H9 (cell line): ENCODE measurements at regions not wholly inside any gene's neighbourhood (a gene's known extent, or its start where the extent isn't known, plus 50 kb on each side); places are given as distances from the start of the nearest gene placed in this dataset.

Source experiments
- DNase-seq: peaks from one replicate; pipeline ENCODE4 v3.0.0-alpha.2; 2017
- H2AFZ ChIP-seq: one replicate; pipeline ENCODE4 v1.6.1; 2013; ENCODE audit warnings: mild to moderate bottlenecking, low read length, control low read depth, moderate library complexity
- H2AK5ac ChIP-seq: 2 replicates; pipeline ENCODE4 v1.6.1; 2013; ENCODE audit warnings: low read length, control low read depth, mixed read lengths; ENCODE audit not compliant: insufficient read length
- H2BK120ac ChIP-seq: one replicate; pipeline ENCODE4 v1.6.1; 2013; ENCODE audit warnings: low read depth, mild to moderate bottlenecking, low read length, control low read depth, inconsistent platforms; ENCODE audit not compliant: poor library complexity, severe bottlenecking
- H2BK12ac ChIP-seq: 2 replicates; pipeline ENCODE4 v1.6.1; 2013; ENCODE audit warnings: low read length, control low read depth, mixed read lengths, low read depth; ENCODE audit not compliant: insufficient read length
- H2BK15ac ChIP-seq: 2 replicates; pipeline ENCODE4 v1.6.1; 2013; ENCODE audit warnings: low read depth, low read length, control low read depth
- H2BK20ac ChIP-seq: one replicate; pipeline ENCODE4 v1.6.1; 2013; ENCODE audit warnings: low read depth, mild to moderate bottlenecking, low read length, control low read depth, inconsistent platforms; ENCODE audit not compliant: poor library complexity, severe bottlenecking
- H2BK5ac ChIP-seq: 2 replicates; pipeline ENCODE4 v1.6.1; 2013; ENCODE audit warnings: low read length, control low read depth, mixed read lengths; ENCODE audit not compliant: insufficient read length
- H3K14ac ChIP-seq: 2 replicates; pipeline ENCODE4 v1.6.1; 2013; ENCODE audit warnings: low read length, control low read depth; ENCODE audit not compliant: insufficient read depth
- H3K18ac ChIP-seq: 2 replicates; pipeline ENCODE4 v1.6.1; 2013; ENCODE audit warnings: low read depth, mild to moderate bottlenecking, mixed read lengths, low read length, control low read depth; ENCODE audit not compliant: insufficient read length
- H3K23ac ChIP-seq: 2 replicates; pipeline ENCODE4 v1.6.1; 2013; ENCODE audit warnings: low read length, control low read depth, mixed read lengths, low read depth; ENCODE audit not compliant: insufficient read length
- H3K23me2 ChIP-seq: 2 replicates; pipeline ENCODE4 v1.6.1; 2013; ENCODE audit warnings: low read depth, mild to moderate bottlenecking, mixed read lengths, low read length, control low read depth; ENCODE audit not compliant: insufficient read length, poor library complexity, severe bottlenecking
- H3K27ac ChIP-seq: 2 replicates; pipeline ENCODE4 v1.5.1; 2013; ENCODE audit warnings: low read length, control low read depth, mixed read lengths, low read depth; ENCODE audit not compliant: insufficient read length
- H3K27me3 ChIP-seq: 2 replicates; pipeline ENCODE4 v1.6.1; 2013; ENCODE audit warnings: low read length, control low read depth, inconsistent platforms; ENCODE audit not compliant: insufficient read depth
- H3K4ac ChIP-seq: 2 replicates; pipeline ENCODE4 v1.6.1; 2013; ENCODE audit warnings: low read depth, mild to moderate bottlenecking, control low read depth, inconsistent platforms, low read length, moderate library complexity
- H3K4me1 ChIP-seq: 2 replicates; pipeline ENCODE4 v1.6.1; 2013; ENCODE audit warnings: low read length, control low read depth, inconsistent platforms; ENCODE audit not compliant: insufficient read depth
- H3K4me2 ChIP-seq: 2 replicates; pipeline ENCODE4 v1.6.1; 2013; ENCODE audit warnings: low read length, control low read depth, mixed read lengths; ENCODE audit not compliant: insufficient read length, insufficient read depth
- H3K56ac ChIP-seq: 2 replicates; pipeline ENCODE4 v1.6.1; 2013; ENCODE audit warnings: low read depth, mild to moderate bottlenecking, mixed read lengths, low read length, control low read depth; ENCODE audit not compliant: insufficient read length
- H3K79me1 ChIP-seq: 2 replicates; pipeline ENCODE4 v1.6.1; 2013; ENCODE audit warnings: low read depth, mild to moderate bottlenecking, moderate library complexity, low read length, control low read depth, inconsistent platforms; ENCODE audit not compliant: insufficient read depth, poor library complexity, severe bottlenecking
- H3K79me2 ChIP-seq: 2 replicates; pipeline ENCODE4 v1.6.1; 2013; ENCODE audit warnings: low read length, control low read depth, inconsistent platforms; ENCODE audit not compliant: insufficient read depth
- H3K9ac ChIP-seq: 2 replicates; pipeline ENCODE4 v1.6.1; 2013; ENCODE audit warnings: low read length, control low read depth, mixed read lengths; ENCODE audit not compliant: insufficient read length; ENCODE audit errors: extremely low read depth
- H3K9me3 ChIP-seq: one replicate; pipeline ENCODE4 v1.6.1; 2013; ENCODE audit warnings: low read depth, low read length, inconsistent platforms; ENCODE audit not compliant: control insufficient read depth
- H3T11ph ChIP-seq: one replicate; pipeline ENCODE4 v1.6.1; 2013; ENCODE audit warnings: mild to moderate bottlenecking, low read length, control low read depth, inconsistent platforms
- H4K20me1 ChIP-seq: one replicate; pipeline ENCODE4 v1.6.1; 2013; ENCODE audit not compliant: control insufficient read depth, insufficient read length, insufficient read depth
- H4K5ac ChIP-seq: 2 replicates; pipeline ENCODE4 v1.6.1; 2013; ENCODE audit warnings: low read depth, mild to moderate bottlenecking, mixed read lengths, low read length, control low read depth; ENCODE audit not compliant: insufficient read length
- H4K8ac ChIP-seq: replicated peaks from 2 replicates; pipeline ENCODE4 v1.6.1; 2013; ENCODE audit warnings: low read length, control low read depth, mixed read lengths, low read depth; ENCODE audit not compliant: insufficient read length
- H4K91ac ChIP-seq: 2 replicates; pipeline ENCODE4 v1.6.1; 2013; ENCODE audit warnings: low read depth, mild to moderate bottlenecking, moderate library complexity, mixed read lengths, low read length, control low read depth; ENCODE audit not compliant: insufficient read length
- H3K27ac Mint-ChIP-seq, 3 experiments: 2 replicates in 2 of 3; 3 replicates in 1 of 3; pipeline ENCODE4 v1.8.0; 2020 to 2021; ENCODE audit warnings: mixed read lengths in 3 of 3, mild to moderate bottlenecking in 1 of 3, moderate library complexity in 1 of 3
- H3K27me3 Mint-ChIP-seq: 2 replicates; pipeline ENCODE4 v1.8.0; 2021; ENCODE audit warnings: low read depth, mild to moderate bottlenecking, moderate library complexity, mixed read lengths
- H3K36me3 Mint-ChIP-seq, 3 experiments: 2 replicates in 2 of 3; 3 replicates in 1 of 3; pipeline ENCODE4 v1.8.0; 2020 to 2021; ENCODE audit warnings: low read depth in 3 of 3, mixed read lengths in 3 of 3; ENCODE audit not compliant: insufficient read depth in 1 of 3
- H3K4me1 Mint-ChIP-seq, 2 experiments: 2 replicates each; pipeline ENCODE4 v1.8.0; 2020; ENCODE audit warnings: mixed read lengths in 2 of 2
- H3K4me3 Mint-ChIP-seq, 2 experiments: 2 replicates in 1 of 2; 3 replicates in 1 of 2; pipeline ENCODE4 v1.8.0; 2020 to 2021; ENCODE audit warnings: mild to moderate bottlenecking in 2 of 2, mixed read lengths in 2 of 2, moderate library complexity in 1 of 2
- H3K9me3 Mint-ChIP-seq, 2 experiments: 2 replicates in 1 of 2; 3 replicates in 1 of 2; pipeline ENCODE4 v1.8.0; 2020; ENCODE audit warnings: mild to moderate bottlenecking in 2 of 2, mixed read lengths in 2 of 2, moderate library complexity in 1 of 2
- WGBS: extraction: QIAGEN DNeasy Blood & Tissue Kit; methylation state at CpG from one replicate; pipeline ENCODE4 v1.1.7; 2013; ENCODE audit warnings: missing lambda C conversion rate, low lambda C conversion rate, mixed read lengths; ENCODE audit not compliant: insufficient read length; ENCODE audit errors: extremely low coverage; 5-methylcytosine and 5-hydroxymethylcytosine counted together
- TF ChIP-seq, protein P1 (sequence below): fragments of 200-600 bp; sonication (generic); conservative IDR thresholded peaks from 3 replicates; pipeline ENCODE4 v1.8.0; 2021; ENCODE audit warnings: antibody characterized with exemption, mild to moderate bottlenecking

DNA sequence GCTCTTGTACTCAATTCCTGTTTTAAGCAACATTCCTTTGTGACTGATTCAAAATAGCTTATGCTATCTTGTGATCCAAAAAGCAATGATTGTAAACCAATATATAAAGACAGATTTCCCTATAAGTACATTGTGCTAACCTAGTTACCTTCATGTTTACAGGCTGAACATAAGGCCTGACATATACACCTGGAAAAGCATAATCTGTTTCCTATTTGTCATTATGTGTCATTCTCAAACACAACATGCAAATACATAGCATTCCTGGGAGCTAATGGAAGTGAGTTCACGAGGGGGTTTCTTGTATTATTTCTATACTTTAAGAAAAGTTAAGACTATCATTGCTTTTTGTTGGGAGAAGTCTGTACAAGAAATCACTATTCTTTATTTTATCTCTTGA, 638.1 kb upstream of the AGA start:
- Histone ChIP-seq H4K8ac (no peak overlapping the region), H4K5ac (no peak overlapping the region), H3K27me3 (no peaks in the 10 kb centered on the region), H3K79me1 (no peaks in the 10 kb centered on the region), H2AK5ac (no peak overlapping the region), H3K9me3 (no peaks in the 10 kb centered on the region), H2BK120ac (no peak overlapping the region), H3K4me2 (no peak overlapping the region), H2AFZ (no peak overlapping the region), H2BK20ac (no peak overlapping the region), H3K18ac (no peak overlapping the region), H3T11ph (no peak overlapping the region), H3K23ac (no peak overlapping the region), H3K9ac (no peak overlapping the region), H4K20me1 (no peaks in the 10 kb centered on the region), H2BK5ac (no peak overlapping the region), H2BK12ac (no peak overlapping the region), H3K4ac (no peak overlapping the region), H4K91ac (no peak overlapping the region), H3K14ac (no peak overlapping the region), H3K4me1 (no peaks in the 10 kb centered on the region), H2BK15ac (no peak overlapping the region), H3K79me2 (no peaks in the 10 kb centered on the region), H3K27ac (no peak overlapping the region), H3K56ac (no peak overlapping the region), H3K23me2 (no peaks in the 10 kb centered on the region)
- Mint-ChIP-seq H3K9me3 (no peaks in the 10 kb centered on the region), H3K36me3 (peaks cover 0 to 2% (median 0%) of the 10 kb centered on the region in 3 experiments; a peak in 3 of 7 replicates), H3K4me3 (no peak overlapping the region), H3K27ac (no peak overlapping the region), H3K4me1 (0 out of 4 replicates have a peak, but pooled peaks cover 0 to under 1% of the 10 kb centered on the region in 2 experiments), H3K27me3 (no peaks in the 10 kb centered on the region)
- DNase-seq = no peak
- no CpG with 5 or more reads among the region's 1 CpG for WGBS
- TF ChIP-seq, protein P1, sequence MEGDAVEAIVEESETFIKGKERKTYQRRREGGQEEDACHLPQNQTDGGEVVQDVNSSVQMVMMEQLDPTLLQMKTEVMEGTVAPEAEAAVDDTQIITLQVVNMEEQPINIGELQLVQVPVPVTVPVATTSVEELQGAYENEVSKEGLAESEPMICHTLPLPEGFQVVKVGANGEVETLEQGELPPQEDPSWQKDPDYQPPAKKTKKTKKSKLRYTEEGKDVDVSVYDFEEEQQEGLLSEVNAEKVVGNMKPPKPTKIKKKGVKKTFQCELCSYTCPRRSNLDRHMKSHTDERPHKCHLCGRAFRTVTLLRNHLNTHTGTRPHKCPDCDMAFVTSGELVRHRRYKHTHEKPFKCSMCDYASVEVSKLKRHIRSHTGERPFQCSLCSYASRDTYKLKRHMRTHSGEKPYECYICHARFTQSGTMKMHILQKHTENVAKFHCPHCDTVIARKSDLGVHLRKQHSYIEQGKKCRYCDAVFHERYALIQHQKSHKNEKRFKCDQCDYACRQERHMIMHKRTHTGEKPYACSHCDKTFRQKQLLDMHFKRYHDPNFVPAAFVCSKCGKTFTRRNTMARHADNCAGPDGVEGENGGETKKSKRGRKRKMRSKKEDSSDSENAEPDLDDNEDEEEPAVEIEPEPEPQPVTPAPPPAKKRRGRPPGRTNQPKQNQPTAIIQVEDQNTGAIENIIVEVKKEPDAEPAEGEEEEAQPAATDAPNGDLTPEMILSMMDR = no peak
